ENCODE measurements at regions not wholly inside any gene's neighbourhood (a gene's known extent, or its start where the extent isn't known, plus 50 kb on each side); places are given as distances from the start of the nearest gene placed in this dataset.

DNA sequence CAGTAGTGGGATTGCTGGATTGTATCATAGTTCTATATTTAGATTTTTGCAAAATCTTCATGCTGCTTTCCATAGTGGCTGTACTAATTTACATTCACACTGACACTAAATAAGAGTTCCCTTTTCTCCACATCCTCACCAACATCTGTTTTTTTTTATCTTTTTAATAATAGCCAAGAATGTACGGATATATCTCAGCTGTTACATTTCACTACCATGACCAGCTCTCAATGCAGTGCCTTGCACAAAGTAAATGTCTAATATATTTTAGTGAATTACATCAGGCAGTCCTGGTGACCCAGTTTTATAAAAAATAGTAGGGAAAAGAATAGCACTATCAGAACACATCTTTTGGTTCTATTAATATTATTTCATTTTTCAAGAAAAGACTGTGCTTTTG is 161.8 kb downstream of the LNPK start:
- Mint-ChIP-seq H3K4me1 (peaks cover 39% of the 10 kb centered on the region), H3K27me3 (ENCODE audit: low read depth) (no peaks in the 10 kb centered on the region), H3K9me3 (peaks cover 4% of the 10 kb centered on the region), H3K36me3 (ENCODE audit: low read depth) (no peaks in the 10 kb centered on the region), H3K27ac (peak overlapping the region in 2 of 3 experiments; percentile 9 to 67), H3K4me3 (no peak overlapping the region)
- TF ChIP-seq, protein P1, sequence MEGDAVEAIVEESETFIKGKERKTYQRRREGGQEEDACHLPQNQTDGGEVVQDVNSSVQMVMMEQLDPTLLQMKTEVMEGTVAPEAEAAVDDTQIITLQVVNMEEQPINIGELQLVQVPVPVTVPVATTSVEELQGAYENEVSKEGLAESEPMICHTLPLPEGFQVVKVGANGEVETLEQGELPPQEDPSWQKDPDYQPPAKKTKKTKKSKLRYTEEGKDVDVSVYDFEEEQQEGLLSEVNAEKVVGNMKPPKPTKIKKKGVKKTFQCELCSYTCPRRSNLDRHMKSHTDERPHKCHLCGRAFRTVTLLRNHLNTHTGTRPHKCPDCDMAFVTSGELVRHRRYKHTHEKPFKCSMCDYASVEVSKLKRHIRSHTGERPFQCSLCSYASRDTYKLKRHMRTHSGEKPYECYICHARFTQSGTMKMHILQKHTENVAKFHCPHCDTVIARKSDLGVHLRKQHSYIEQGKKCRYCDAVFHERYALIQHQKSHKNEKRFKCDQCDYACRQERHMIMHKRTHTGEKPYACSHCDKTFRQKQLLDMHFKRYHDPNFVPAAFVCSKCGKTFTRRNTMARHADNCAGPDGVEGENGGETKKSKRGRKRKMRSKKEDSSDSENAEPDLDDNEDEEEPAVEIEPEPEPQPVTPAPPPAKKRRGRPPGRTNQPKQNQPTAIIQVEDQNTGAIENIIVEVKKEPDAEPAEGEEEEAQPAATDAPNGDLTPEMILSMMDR (IDR thresholded peaks at IDR 0.05; ENCODE audit: unreplicated experiment in 3 of 3) = no peak

DNA sequence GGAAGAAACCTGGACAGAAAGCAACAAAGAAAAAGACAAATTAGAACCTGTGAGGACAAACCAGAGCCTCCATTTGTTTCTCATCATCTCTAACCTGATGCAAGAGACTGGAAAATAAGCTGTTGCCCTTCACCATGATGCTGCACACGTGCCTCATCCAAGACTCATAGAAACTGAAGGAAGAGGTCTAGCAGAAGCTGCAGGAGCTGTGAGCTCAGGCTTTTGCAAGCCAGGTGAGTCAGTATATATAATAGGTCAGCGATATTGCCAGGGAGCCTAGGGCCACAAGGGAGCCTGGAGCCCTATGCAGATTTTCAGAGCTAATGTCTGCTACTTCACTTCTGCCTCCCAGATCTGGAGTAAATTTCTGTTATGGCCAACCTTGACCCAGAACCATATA is 163.1 kb downstream of the LNPK start:
- H3K36me3 Mint-ChIP-seq (ENCODE audit: low read depth) = no peaks in the 10 kb centered on the region
- no peaks in the 10 kb centered on the region for H3K27me3 Mint-ChIP-seq (ENCODE audit: low read depth)
- H3K27ac Mint-ChIP-seq = no peak overlapping the region
- TF ChIP-seq, protein P1 (IDR thresholded peaks at IDR 0.05; ENCODE audit: unreplicated experiment in 3 of 3) = no peak
- H3K4me3 Mint-ChIP-seq = no peak overlapping the region
- H3K4me1 Mint-ChIP-seq = peaks cover 38% of the 10 kb centered on the region
- peaks cover 4% of the 10 kb centered on the region for H3K9me3 Mint-ChIP-seq

DNA sequence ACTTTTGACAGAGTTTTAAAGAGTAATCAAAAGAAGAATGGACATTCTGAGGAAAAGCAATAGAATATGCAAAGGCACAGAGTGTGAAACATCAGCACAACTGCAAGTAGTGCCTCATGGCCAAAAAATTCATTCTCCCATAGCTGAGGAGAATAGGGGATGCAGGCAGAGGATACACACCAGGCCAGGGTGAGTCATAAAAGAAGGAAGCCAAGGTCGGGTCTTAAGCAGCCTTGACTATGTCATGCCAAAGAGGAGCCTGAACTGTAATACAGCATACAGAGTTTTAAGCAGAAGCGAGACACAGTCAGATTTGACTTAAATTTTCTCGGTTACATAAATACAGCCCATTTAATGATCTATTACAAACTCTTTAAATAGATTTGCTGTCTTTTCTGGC is 165.0 kb downstream of the LNPK start:
- peaks cover 4% of the 10 kb centered on the region for H3K9me3 Mint-ChIP-seq
- no peak overlapping the region for H3K27ac Mint-ChIP-seq
- no peak overlapping the region for H3K4me3 Mint-ChIP-seq
- no peaks in the 10 kb centered on the region for H3K27me3 Mint-ChIP-seq (ENCODE audit: low read depth)
- H3K36me3 Mint-ChIP-seq (ENCODE audit: low read depth) = no peaks in the 10 kb centered on the region
- H3K4me1 Mint-ChIP-seq = peaks cover 38% of the 10 kb centered on the region
- TF ChIP-seq, protein P1 (IDR thresholded peaks at IDR 0.05; ENCODE audit: unreplicated experiment in 3 of 3) = no peak

DNA sequence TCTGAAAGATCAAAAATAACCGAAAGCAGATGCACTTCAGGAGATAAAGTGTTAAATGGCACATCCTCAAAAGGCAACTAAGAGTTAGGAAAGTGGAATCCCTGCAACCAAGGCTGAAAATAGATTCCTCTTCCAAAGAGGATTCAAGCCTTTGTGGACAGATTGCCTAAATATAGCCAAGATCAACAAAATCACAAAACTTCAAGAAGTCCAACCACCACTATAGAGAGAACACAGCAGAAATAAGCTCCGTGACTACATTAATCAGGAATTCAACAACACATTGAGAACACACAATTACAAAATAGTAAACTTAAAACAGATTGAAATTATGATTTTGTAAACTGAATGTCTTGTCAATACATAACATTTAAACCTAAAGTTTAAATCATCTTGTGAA is 165.7 kb downstream of the LNPK start:
- no peaks in the 10 kb centered on the region for H3K36me3 Mint-ChIP-seq (ENCODE audit: low read depth)
- peaks cover 4% of the 10 kb centered on the region for H3K9me3 Mint-ChIP-seq
- TF ChIP-seq, protein P1 (IDR thresholded peaks at IDR 0.05; ENCODE audit: unreplicated experiment in 3 of 3) = no peak
- peaks cover 38% of the 10 kb centered on the region for H3K4me1 Mint-ChIP-seq
- no peak overlapping the region for H3K4me3 Mint-ChIP-seq
- H3K27ac Mint-ChIP-seq = no peak overlapping the region
- no peaks in the 10 kb centered on the region for H3K27me3 Mint-ChIP-seq (ENCODE audit: low read depth)

DNA sequence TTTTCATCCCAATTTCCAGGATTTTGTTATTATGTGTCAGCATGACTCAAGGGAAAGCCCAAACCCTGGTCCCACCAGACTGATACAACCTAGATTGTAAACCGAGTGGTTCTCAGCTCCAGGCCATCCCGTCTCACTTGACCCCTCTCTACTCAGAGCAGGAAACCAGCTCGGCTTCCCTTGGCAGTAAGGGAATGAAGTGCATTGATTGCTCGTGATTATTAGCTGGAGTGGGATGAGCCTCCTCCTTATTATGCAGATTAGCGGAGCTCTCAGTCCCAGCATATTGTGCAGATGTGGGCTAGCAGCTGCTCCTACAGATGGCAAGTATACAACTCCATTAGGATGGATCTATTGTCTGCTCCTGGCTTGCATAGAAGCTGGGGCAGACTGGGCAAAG is 167.6 kb downstream of the LNPK start:
- H3K4me1 Mint-ChIP-seq = peaks cover 23% of the 10 kb centered on the region
- H3K27me3 Mint-ChIP-seq (ENCODE audit: low read depth) = no peaks in the 10 kb centered on the region
- no peak overlapping the region for H3K27ac Mint-ChIP-seq
- TF ChIP-seq, protein P1 (IDR thresholded peaks at IDR 0.05; ENCODE audit: unreplicated experiment in 3 of 3) = no peak
- H3K9me3 Mint-ChIP-seq = peaks cover 4% of the 10 kb centered on the region
- H3K4me3 Mint-ChIP-seq = no peak overlapping the region
- H3K36me3 Mint-ChIP-seq (ENCODE audit: low read depth) = no peaks in the 10 kb centered on the region

DNA sequence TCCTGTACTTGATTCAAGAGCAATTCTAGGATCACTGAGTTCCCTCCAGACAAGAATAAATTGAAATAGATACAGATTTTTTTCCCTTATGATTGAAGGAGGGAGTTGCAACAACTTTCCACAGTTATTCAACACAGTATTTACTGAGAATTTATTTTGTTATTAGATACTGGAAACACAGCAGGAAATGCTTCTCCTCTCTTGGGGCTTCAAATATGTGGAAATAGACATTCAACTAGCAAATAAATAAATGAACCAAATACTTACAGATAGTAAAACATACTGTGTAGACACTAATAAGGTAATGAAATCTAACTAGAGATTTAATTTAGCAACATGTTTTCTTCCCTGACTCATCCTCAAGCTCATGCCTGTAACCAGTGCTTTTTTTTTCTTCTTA is 169.2 kb downstream of the LNPK start:
- peaks cover 4% of the 10 kb centered on the region for H3K9me3 Mint-ChIP-seq
- H3K27me3 Mint-ChIP-seq (ENCODE audit: low read depth) = no peaks in the 10 kb centered on the region
- H3K36me3 Mint-ChIP-seq (ENCODE audit: low read depth) = no peaks in the 10 kb centered on the region
- TF ChIP-seq, protein P1 (IDR thresholded peaks at IDR 0.05; ENCODE audit: unreplicated experiment in 3 of 3) = no peak
- H3K4me1 Mint-ChIP-seq = peaks cover 20% of the 10 kb centered on the region
- H3K27ac Mint-ChIP-seq = no peak overlapping the region
- H3K4me3 Mint-ChIP-seq = no peak overlapping the region

Measured in nephron (organoid).